ENCODE measurements at regions not wholly inside any gene's neighbourhood (a gene's known extent, or its start where the extent isn't known, plus 50 kb on each side); places are given as distances from the start of the nearest gene placed in this dataset.

- Histone ChIP-seq H3K27me3 (ENCODE audit: control insufficient read depth in 3 of 3, insufficient read depth in 3 of 3, low read length in 3 of 3) (peaks cover 0 to 2% (median 0%) of the 10 kb centered on the region in 3 donors), H3K4me1 (ENCODE audit: control insufficient read depth in 3 of 3, insufficient read depth in 2 of 3, low read depth in 1 of 3, low read length in 2 of 3) (no peaks in the 10 kb centered on the region), H3K36me3 (ENCODE audit: control insufficient read depth in 3 of 3, insufficient read depth in 2 of 3, low read depth in 1 of 3, low read length in 3 of 3) (no peaks in the 10 kb centered on the region), H3K27ac (ENCODE audit: low read depth in 1 of 3, low read length in 2 of 3) (no peak overlapping the region), H3K4me3 (ENCODE audit: low read depth in 1 of 3, low read length in 3 of 3) (no peak overlapping the region), H3K9me3 (ENCODE audit: control insufficient read depth in 2 of 2, insufficient read depth in 1 of 2, low read depth in 1 of 2, low read length in 1 of 2) (no peaks in the 10 kb centered on the region)
- 86 to 90% (median 87%) methylated on average over 6 of the region's 6 CpGs for WGBS, 3 donors
- DNase-seq (no peak), FAIRE-seq (no peak)
Measured at GRCh38 chr2:133657591-133657990, 89.3 kb upstream of the NCKAP5 start.

- DNase-seq (no peak), FAIRE-seq (no peak)
- no peaks in the 10 kb centered on the region for H3K36me3 ChIP-seq (ENCODE audit: control insufficient read depth in 3 of 3, insufficient read depth in 2 of 3, low read depth in 1 of 3, low read length in 3 of 3)
- H3K9me3 ChIP-seq (ENCODE audit: control insufficient read depth in 2 of 2, insufficient read depth in 1 of 2, low read depth in 1 of 2, low read length in 1 of 2) = no peaks in the 10 kb centered on the region
- H3K4me1 ChIP-seq (ENCODE audit: control insufficient read depth in 3 of 3, insufficient read depth in 2 of 3, low read depth in 1 of 3, low read length in 2 of 3) = no peaks in the 10 kb centered on the region
- H3K27me3 ChIP-seq (ENCODE audit: control insufficient read depth in 3 of 3, insufficient read depth in 3 of 3, low read length in 3 of 3) = peaks cover 0 to 2% (median 0%) of the 10 kb centered on the region in 3 donors
- H3K4me3 ChIP-seq (ENCODE audit: low read depth in 1 of 3, low read length in 3 of 3) = no peak overlapping the region
- WGBS, 3 donors = 73 to 78% (median 75%) methylated on average over 11 of the region's 11 CpGs
- H3K27ac ChIP-seq (ENCODE audit: low read depth in 1 of 3, low read length in 2 of 3) = no peak overlapping the region
Measured at GRCh38 chr2:133658020-133658903, 90.0 kb upstream of the NCKAP5 start.

DNA sequence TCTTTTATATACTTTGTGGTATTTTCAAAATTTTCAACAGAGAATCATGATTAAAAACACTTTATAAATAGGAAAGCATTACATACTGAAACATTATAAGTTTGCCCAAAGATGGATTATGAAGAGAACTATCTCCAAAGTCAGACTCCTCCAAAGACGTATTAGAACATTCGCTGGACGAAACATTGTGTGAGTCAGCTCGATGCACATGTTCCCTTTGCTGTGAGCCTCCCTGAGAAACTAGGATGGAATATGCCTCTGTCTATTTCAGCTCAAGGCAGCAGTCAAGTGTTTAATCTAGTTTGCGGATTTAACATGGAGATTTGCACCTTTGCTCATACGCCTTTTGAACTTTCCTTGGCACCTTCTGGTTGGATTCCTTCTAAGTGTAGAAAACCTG lies 92.2 kb upstream of the NCKAP5 start:
- no peaks in the 10 kb centered on the region for H3K36me3 ChIP-seq (ENCODE audit: control insufficient read depth in 3 of 3, insufficient read depth in 2 of 3, low read depth in 1 of 3, low read length in 3 of 3)
- DNase-seq = no peak
- H3K4me1 ChIP-seq (ENCODE audit: control insufficient read depth in 3 of 3, insufficient read depth in 2 of 3, low read depth in 1 of 3, low read length in 2 of 3) = no peaks in the 10 kb centered on the region
- peaks cover 0 to 2% (median 0%) of the 10 kb centered on the region in 3 donors for H3K27me3 ChIP-seq (ENCODE audit: control insufficient read depth in 3 of 3, insufficient read depth in 3 of 3, low read length in 3 of 3)
- WGBS, 3 donors = 85 to 91% (median 87%) methylated on average over 6 of the region's 6 CpGs
- H3K4me3 ChIP-seq (ENCODE audit: low read depth in 1 of 3, low read length in 3 of 3) = no peak overlapping the region
- H3K9me3 ChIP-seq (ENCODE audit: control insufficient read depth in 2 of 2, insufficient read depth in 1 of 2, low read depth in 1 of 2, low read length in 1 of 2) = no peaks in the 10 kb centered on the region
- H3K27ac ChIP-seq (ENCODE audit: low read depth in 1 of 3, low read length in 2 of 3) = no peak overlapping the region
- FAIRE-seq = no peak

- 47 to 72% (median 60%) methylated on average over 4 of the region's 4 CpGs for WGBS, 3 donors
- no peak overlapping the region for H3K27ac ChIP-seq (ENCODE audit: low read depth in 1 of 3, low read length in 2 of 3)
- DNase-seq (no peak), FAIRE-seq (no peak)
- no peaks in the 10 kb centered on the region for H3K27me3 ChIP-seq (ENCODE audit: control insufficient read depth in 3 of 3, insufficient read depth in 3 of 3, low read length in 3 of 3)
- H3K4me1 ChIP-seq (ENCODE audit: control insufficient read depth in 3 of 3, insufficient read depth in 2 of 3, low read depth in 1 of 3, low read length in 2 of 3) = no peaks in the 10 kb centered on the region
- no peaks in the 10 kb centered on the region for H3K36me3 ChIP-seq (ENCODE audit: control insufficient read depth in 3 of 3, insufficient read depth in 2 of 3, low read depth in 1 of 3, low read length in 3 of 3)
- H3K4me3 ChIP-seq (ENCODE audit: low read depth in 1 of 3, low read length in 3 of 3) = no peak overlapping the region
- H3K9me3 ChIP-seq (ENCODE audit: control insufficient read depth in 2 of 2, insufficient read depth in 1 of 2, low read depth in 1 of 2, low read length in 1 of 2) = no peaks in the 10 kb centered on the region
Measured at GRCh38 chr2:133661392-133661791, 93.1 kb upstream of the NCKAP5 start.

DNA sequence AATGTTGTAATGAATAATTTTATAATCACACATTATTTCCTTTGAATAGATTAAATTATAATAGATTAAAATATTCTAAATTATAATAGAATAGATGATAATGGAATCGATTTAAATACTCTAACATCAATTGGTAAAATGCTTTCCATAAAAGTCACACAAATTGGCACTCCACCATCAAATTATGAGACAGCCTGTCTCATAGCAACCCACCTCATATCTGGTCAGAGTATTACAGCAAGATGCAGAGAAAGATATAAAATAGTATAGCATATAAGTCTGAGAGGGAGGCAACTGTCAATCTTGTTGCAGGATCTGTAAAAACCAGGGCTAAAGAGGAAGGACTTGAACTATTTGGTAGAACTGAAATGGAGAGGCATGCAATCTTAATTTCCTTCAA lies 98.4 kb upstream of the NCKAP5 start:
- no peaks in the 10 kb centered on the region for H3K27me3 ChIP-seq (ENCODE audit: control insufficient read depth in 3 of 3, insufficient read depth in 3 of 3, low read length in 3 of 3)
- no peaks in the 10 kb centered on the region for H3K4me1 ChIP-seq (ENCODE audit: control insufficient read depth in 3 of 3, insufficient read depth in 2 of 3, low read depth in 1 of 3, low read length in 2 of 3)
- no peak overlapping the region for H3K27ac ChIP-seq (ENCODE audit: low read depth in 1 of 3, low read length in 2 of 3)
- 83 to 87% (median 84%) methylated on average over 1 of the region's 1 CpG for WGBS, 3 donors
- FAIRE-seq = no peak
- peaks cover 0 to 5% of the 10 kb centered on the region in 2 donors for H3K9me3 ChIP-seq (ENCODE audit: control insufficient read depth in 2 of 2, insufficient read depth in 1 of 2, low read depth in 1 of 2, low read length in 1 of 2)
- DNase-seq = no peak
- no peak overlapping the region for H3K4me3 ChIP-seq (ENCODE audit: low read depth in 1 of 3, low read length in 3 of 3)
- H3K36me3 ChIP-seq (ENCODE audit: control insufficient read depth in 3 of 3, insufficient read depth in 2 of 3, low read depth in 1 of 3, low read length in 3 of 3) = no peaks in the 10 kb centered on the region

DNA sequence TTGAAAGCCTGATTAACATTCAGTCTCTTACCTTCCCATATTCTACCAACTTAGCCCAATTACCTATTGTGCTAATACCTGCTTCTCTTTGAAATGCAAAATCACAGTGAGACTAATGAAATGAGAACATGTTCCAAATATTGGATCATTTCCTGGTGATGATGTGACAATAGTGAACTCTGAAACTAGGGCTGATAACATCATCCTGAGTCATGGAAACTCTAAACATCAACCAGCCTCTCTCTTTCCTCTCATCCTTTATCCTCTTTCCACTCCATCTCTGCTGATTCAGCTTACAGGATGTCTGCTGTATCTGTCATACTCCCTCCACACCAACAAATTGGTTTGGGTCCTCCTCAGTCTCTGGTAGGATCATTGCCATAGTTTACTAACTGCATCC lies 98.8 kb upstream of the NCKAP5 start:
- H3K4me3 ChIP-seq (ENCODE audit: low read depth in 1 of 3, low read length in 3 of 3) = no peak overlapping the region
- no peaks in the 10 kb centered on the region for H3K4me1 ChIP-seq (ENCODE audit: control insufficient read depth in 3 of 3, insufficient read depth in 2 of 3, low read depth in 1 of 3, low read length in 2 of 3)
- DNase-seq = no peak
- FAIRE-seq = no peak
- H3K27ac ChIP-seq (ENCODE audit: low read depth in 1 of 3, low read length in 2 of 3) = no peak overlapping the region
- no peaks in the 10 kb centered on the region for H3K36me3 ChIP-seq (ENCODE audit: control insufficient read depth in 3 of 3, insufficient read depth in 2 of 3, low read depth in 1 of 3, low read length in 3 of 3)
- H3K27me3 ChIP-seq (ENCODE audit: control insufficient read depth in 3 of 3, insufficient read depth in 3 of 3, low read length in 3 of 3) = no peaks in the 10 kb centered on the region
- H3K9me3 ChIP-seq (ENCODE audit: control insufficient read depth in 2 of 2, insufficient read depth in 1 of 2, low read depth in 1 of 2, low read length in 1 of 2) = peaks cover 0 to 5% of the 10 kb centered on the region in 2 donors

DNA sequence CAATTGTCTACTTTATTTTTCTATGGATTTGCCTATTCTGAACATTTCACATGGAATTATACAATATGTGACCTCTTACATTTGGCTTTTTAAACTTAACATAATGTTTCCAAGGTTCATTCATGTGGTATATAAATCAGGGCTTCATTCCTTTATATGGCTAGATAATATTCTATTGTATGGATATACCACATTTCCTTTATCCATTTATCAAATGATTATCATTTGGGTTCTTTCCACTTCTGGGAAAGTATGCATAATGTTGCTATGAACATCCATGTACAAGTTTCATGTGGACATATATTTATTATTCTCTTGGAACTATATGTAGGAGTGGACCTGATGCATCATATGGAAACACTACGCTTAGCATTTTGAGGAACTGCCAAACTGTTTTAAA lies 99.7 kb upstream of the NCKAP5 start:
- H3K4me1 ChIP-seq (ENCODE audit: control insufficient read depth in 3 of 3, insufficient read depth in 2 of 3, low read depth in 1 of 3, low read length in 2 of 3) = no peaks in the 10 kb centered on the region
- no peak overlapping the region for H3K27ac ChIP-seq (ENCODE audit: low read depth in 1 of 3, low read length in 2 of 3)
- FAIRE-seq (no peak), DNase-seq (no peak)
- H3K9me3 ChIP-seq (ENCODE audit: control insufficient read depth in 2 of 2, insufficient read depth in 1 of 2, low read depth in 1 of 2, low read length in 1 of 2) = peaks cover 0 to 5% of the 10 kb centered on the region in 2 donors
- WGBS, 3 donors = 92 to 97% (median 94%) methylated on average over 1 of the region's 1 CpG
- H3K36me3 ChIP-seq (ENCODE audit: control insufficient read depth in 3 of 3, insufficient read depth in 2 of 3, low read depth in 1 of 3, low read length in 3 of 3) = no peaks in the 10 kb centered on the region
- H3K4me3 ChIP-seq (ENCODE audit: low read depth in 1 of 3, low read length in 3 of 3) = no peak overlapping the region
- no peaks in the 10 kb centered on the region for H3K27me3 ChIP-seq (ENCODE audit: control insufficient read depth in 3 of 3, insufficient read depth in 3 of 3, low read length in 3 of 3)

DNA sequence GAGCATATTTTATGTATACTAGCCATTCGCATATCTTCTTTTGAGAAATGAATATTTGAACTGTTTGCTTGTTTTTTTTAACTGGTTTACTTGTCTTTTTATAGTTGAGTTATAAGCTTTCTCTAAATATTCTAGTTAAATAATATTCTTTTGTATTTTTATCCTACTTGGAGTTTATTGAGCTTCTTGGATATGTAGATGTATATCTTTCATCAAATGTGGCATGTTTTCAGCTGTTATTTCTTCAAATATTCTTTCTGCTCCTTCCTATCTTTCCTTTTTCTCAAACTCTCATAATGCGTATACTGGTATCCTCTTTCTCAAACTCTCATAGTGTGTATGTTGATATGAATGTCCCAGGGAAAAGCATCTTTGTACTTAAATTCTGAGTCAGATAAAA lies 100.3 kb upstream of the NCKAP5 start:
- no peaks in the 10 kb centered on the region for H3K4me1 ChIP-seq (ENCODE audit: control insufficient read depth in 3 of 3, insufficient read depth in 2 of 3, low read depth in 1 of 3, low read length in 2 of 3)
- peaks cover 0 to 5% of the 10 kb centered on the region in 2 donors for H3K9me3 ChIP-seq (ENCODE audit: control insufficient read depth in 2 of 2, insufficient read depth in 1 of 2, low read depth in 1 of 2, low read length in 1 of 2)
- DNase-seq (no peak), FAIRE-seq (no peak)
- 94 to 97% (median 94%) methylated on average over 2 of the region's 2 CpGs for WGBS, 3 donors
- no peak overlapping the region for H3K27ac ChIP-seq (ENCODE audit: low read depth in 1 of 3, low read length in 2 of 3)
- no peaks in the 10 kb centered on the region for H3K27me3 ChIP-seq (ENCODE audit: control insufficient read depth in 3 of 3, insufficient read depth in 3 of 3, low read length in 3 of 3)
- no peak overlapping the region for H3K4me3 ChIP-seq (ENCODE audit: low read depth in 1 of 3, low read length in 3 of 3)
- no peaks in the 10 kb centered on the region for H3K36me3 ChIP-seq (ENCODE audit: control insufficient read depth in 3 of 3, insufficient read depth in 2 of 3, low read depth in 1 of 3, low read length in 3 of 3)
